ENCODE measurements at regions not wholly inside any gene's neighbourhood (a gene's known extent, or its start where the extent isn't known, plus 50 kb on each side); places are given as distances from the start of the nearest gene placed in this dataset.

DNA sequence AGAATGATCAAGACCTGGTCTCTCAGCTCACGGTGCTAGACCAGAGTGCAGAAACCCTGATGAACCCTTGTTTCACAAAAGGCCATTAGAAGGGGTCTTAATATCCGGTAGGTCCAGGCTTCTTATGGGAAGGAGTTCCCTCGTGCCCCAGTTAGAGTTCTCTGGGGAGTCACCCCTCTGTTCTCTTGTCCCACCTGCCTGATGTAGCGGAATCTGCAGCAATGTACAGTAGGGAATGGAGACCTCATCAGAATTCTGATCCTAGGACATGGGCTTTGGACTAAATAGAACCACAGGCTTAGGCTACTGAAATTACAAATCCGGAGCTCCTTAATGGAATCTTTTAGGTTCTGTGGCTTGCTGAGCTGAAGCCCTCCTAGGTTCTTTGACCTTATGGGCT is 243.6 kb upstream of the IRX2 start:
- TF ChIP-seq CTCF (IDR thresholded peaks at IDR 0.05) (no peak), POLR2A (IDR thresholded peaks at IDR 0.05) (no peak)

All from body of pancreas (tissue), 4 donors.